Activated CD4-positive, CD25-positive, alpha-beta regulatory T cell treated with anti-CD3 and anti-CD28 coated beads, Interleukin-2, amount 50 U/mL, for 72 hours (primary cell): ENCODE measurements at regions not wholly inside any gene's neighbourhood (a gene's known extent, or its start where the extent isn't known, plus 50 kb on each side); places are given as distances from the start of the nearest gene placed in this dataset.

Source experiments
- DNase-seq: peaks from one replicate; pipeline ENCODE4 v3.0.0; 2021

GRCh38 chr22:27558658-27559371 is 242.7 kb downstream of the MN1 start:
- no peak for DNase-seq

- DNase-seq = no peak
Observed at GRCh38 chr22:27560781-27561180, 240.8 kb downstream of the MN1 start.

GRCh38 chr22:27561286-27561904 is 240.2 kb downstream of the MN1 start:
- DNase-seq = no peak

- no peak for DNase-seq
Observed at GRCh38 chr22:27564806-27565205, 236.8 kb downstream of the MN1 start.

- DNase-seq = no peak
Observed at GRCh38 chr22:27566602-27567001, 235.0 kb downstream of the MN1 start.

GRCh38 chr22:27568265-27568664 is 233.3 kb downstream of the MN1 start:
- no peak for DNase-seq

GRCh38 chr22:27571463-27572277 is 229.9 kb downstream of the MN1 start:
- no peak for DNase-seq

- DNase-seq = no peak
Observed at GRCh38 chr22:27572278-27572666, 229.3 kb downstream of the MN1 start.

- no peak for DNase-seq
Observed at GRCh38 chr22:27573280-27574001, 228.1 kb downstream of the MN1 start.

GRCh38 chr22:27574002-27574366 is 227.6 kb downstream of the MN1 start:
- DNase-seq = no peak

- no peak for DNase-seq
Observed at GRCh38 chr22:27574651-27575050, 226.9 kb downstream of the MN1 start.

- DNase-seq = no peak
Observed at GRCh38 chr22:27575348-27575747, 226.2 kb downstream of the MN1 start.

- no peak for DNase-seq
Observed at GRCh38 chr22:27576413-27576812, 225.1 kb downstream of the MN1 start.

GRCh38 chr22:27576815-27577573 is 224.6 kb downstream of the MN1 start:
- no peak for DNase-seq

GRCh38 chr22:27577574-27577969 is 224.0 kb downstream of the MN1 start:
- no peak for DNase-seq

- DNase-seq = no peak
Observed at GRCh38 chr22:27578937-27579617, 222.5 kb downstream of the MN1 start.

- DNase-seq = no peak
Observed at GRCh38 chr22:27580311-27580897, 221.2 kb downstream of the MN1 start.

- no peak for DNase-seq
Observed at GRCh38 chr22:27581236-27581635, 220.3 kb downstream of the MN1 start.

- DNase-seq = no peak
Observed at GRCh38 chr22:27581688-27582087, 219.9 kb downstream of the MN1 start.

GRCh38 chr22:27583856-27584255 is 217.7 kb downstream of the MN1 start:
- DNase-seq = no peak

GRCh38 chr22:27585141-27585540 is 216.4 kb downstream of the MN1 start:
- DNase-seq = no peak

- DNase-seq = no peak
Observed at GRCh38 chr22:27588268-27588667, 213.3 kb downstream of the MN1 start.
